Stomach (tissue), 8 donors: ENCODE measurements at regions not wholly inside any gene's neighbourhood (a gene's known extent, or its start where the extent isn't known, plus 50 kb on each side); places are given as distances from the start of the nearest gene placed in this dataset.

ENCODE experiments used
- DNase-seq, 2 donors: peaks; one replicate each; pipeline versions ENCODE4 v3.0.0 to v3.0.0-alpha.2; 2013 to 2019
- H3K27ac ChIP-seq, 5 donors: fragments of 200-600 bp in 4 of 5; sonication (generic) in 4 of 5; one replicate each; pipeline ENCODE4 v1.5.1; 2013 to 2019; ENCODE audit warnings: mild to moderate bottlenecking in 1 of 5, moderate library complexity in 1 of 5
- H3K27me3 ChIP-seq, 3 donors: fragments of 200-600 bp; sonication (generic); one replicate each; pipeline ENCODE4 v1.5.1; 2017 to 2019; ENCODE audit warnings: mixed run types in 1 of 3
- H3K36me3 ChIP-seq, 4 donors: fragments of 200-600 bp; sonication (generic); 1 replicate in 3 of 4; 2 replicates in 1 of 4; pipeline ENCODE4 v1.5.1; 2016 to 2019
- H3K4me1 ChIP-seq, 4 donors: fragments of 200-600 bp; sonication (generic); one replicate each; pipeline ENCODE4 v1.5.1; 2016 to 2019
- H3K4me3 ChIP-seq, 4 donors: fragments of 200-600 bp; sonication (generic) in 3 of 4; one replicate each; pipeline ENCODE4 v1.5.1; 2016 to 2019; ENCODE audit warnings: mild to moderate bottlenecking in 1 of 4
- H3K9me3 ChIP-seq, 4 donors: fragments of 200-600 bp; sonication (generic); one replicate each; pipeline ENCODE4 v1.5.1; 2016 to 2019
- EP300 ChIP-seq: sonication (generic); formaldehyde crosslinking; IDR thresholded peaks from one replicate; pipeline ENCODE4 v1.6.1; 2017; ENCODE audit warnings: antibody characterized with exemption
- POLR2A ChIP-seq, 4 donors: fragments of 450-650 bp; IDR thresholded peaks; one replicate each; pipeline ENCODE4 v1.6.1; 2016; ENCODE audit warnings: antibody characterized with exemption in 4 of 4, control low read depth in 2 of 4, mild to moderate bottlenecking in 1 of 4, moderate library complexity in 1 of 4
- POLR2AphosphoS5 ChIP-seq, 3 donors: sonication (generic); formaldehyde crosslinking; IDR thresholded peaks; one replicate each; pipeline ENCODE4 v1.6.1; 2016; ENCODE audit warnings: antibody characterized with exemption in 3 of 3
- WGBS, 5 donors: extraction: QIAGEN DNeasy Blood & Tissue Kit in 3 of 5; methylation state at CpG; one replicate each; pipeline versions ENCODE4 v1.1.5 to v1.1.7; 2013 to 2018; 5-methylcytosine and 5-hydroxymethylcytosine counted together
- intact Hi-C: fragments of 100-400 bp; cut with DNase I; formaldehyde crosslinking; loops from one replicate; pipeline ENCODE4 v1.15.1; 2023; ENCODE audit warnings: low total_unique reads
- TF ChIP-seq, protein P1 (sequence below), 7 experiments: fragments of 450-650 bp in 4 of 7; fragments of 200-600 bp in 3 of 7; sonication (generic) in 3 of 7; IDR thresholded peaks; one replicate each; pipeline ENCODE4 v1.5.1; 2016 to 2019; ENCODE audit warnings: antibody characterized with exemption in 7 of 7, control low read depth in 2 of 7, mild to moderate bottlenecking in 1 of 7
- donor health status: healthy with polysubstance abuse.
- donor health status: Bipolar disorder and iron deficiency.
- donor health status: healthy.

DNA sequence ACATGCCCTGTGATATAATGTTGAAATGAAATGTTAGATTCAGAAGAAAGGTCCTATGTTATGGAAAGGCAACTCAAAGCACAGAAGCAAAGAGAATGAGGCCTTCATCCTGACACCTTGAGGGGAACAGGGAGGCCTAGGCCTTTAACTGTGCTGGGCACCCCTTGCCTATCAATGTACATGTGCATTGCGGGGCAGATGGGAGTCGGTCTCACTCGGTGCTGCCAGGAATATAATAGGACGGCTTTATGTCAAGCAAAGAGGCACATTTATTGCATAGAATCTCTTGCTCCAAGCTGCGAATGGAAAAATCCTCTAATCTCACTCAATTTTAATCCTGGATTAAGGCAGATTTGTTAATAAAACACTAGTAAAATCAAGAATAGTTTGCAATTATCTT lies 301.0 kb upstream of the SOX14 start:
- Histone ChIP-seq H3K9me3 (no peaks in the 10 kb centered on the region), H3K27ac (no peak overlapping the region), H3K4me3 (no peak overlapping the region), H3K36me3 (no peaks in the 10 kb centered on the region), H3K4me1 (no peaks in the 10 kb centered on the region), H3K27me3 (no peaks in the 10 kb centered on the region)
- DNase-seq = no peak
- WGBS, 5 donors = 79 to 90% (median 90%) methylated on average over 5 of the region's 5 CpGs
- intact Hi-C loops = no loop called here
- TF ChIP-seq, protein P1, sequence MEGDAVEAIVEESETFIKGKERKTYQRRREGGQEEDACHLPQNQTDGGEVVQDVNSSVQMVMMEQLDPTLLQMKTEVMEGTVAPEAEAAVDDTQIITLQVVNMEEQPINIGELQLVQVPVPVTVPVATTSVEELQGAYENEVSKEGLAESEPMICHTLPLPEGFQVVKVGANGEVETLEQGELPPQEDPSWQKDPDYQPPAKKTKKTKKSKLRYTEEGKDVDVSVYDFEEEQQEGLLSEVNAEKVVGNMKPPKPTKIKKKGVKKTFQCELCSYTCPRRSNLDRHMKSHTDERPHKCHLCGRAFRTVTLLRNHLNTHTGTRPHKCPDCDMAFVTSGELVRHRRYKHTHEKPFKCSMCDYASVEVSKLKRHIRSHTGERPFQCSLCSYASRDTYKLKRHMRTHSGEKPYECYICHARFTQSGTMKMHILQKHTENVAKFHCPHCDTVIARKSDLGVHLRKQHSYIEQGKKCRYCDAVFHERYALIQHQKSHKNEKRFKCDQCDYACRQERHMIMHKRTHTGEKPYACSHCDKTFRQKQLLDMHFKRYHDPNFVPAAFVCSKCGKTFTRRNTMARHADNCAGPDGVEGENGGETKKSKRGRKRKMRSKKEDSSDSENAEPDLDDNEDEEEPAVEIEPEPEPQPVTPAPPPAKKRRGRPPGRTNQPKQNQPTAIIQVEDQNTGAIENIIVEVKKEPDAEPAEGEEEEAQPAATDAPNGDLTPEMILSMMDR (IDR thresholded peaks at IDR 0.05) = no peak
- no peak for TF ChIP-seq EP300
- no peak for TF ChIP-seq POLR2A (IDR thresholded peaks at IDR 0.05)
- TF ChIP-seq POLR2AphosphoS5 (IDR thresholded peaks at IDR 0.05) = no peak

DNA sequence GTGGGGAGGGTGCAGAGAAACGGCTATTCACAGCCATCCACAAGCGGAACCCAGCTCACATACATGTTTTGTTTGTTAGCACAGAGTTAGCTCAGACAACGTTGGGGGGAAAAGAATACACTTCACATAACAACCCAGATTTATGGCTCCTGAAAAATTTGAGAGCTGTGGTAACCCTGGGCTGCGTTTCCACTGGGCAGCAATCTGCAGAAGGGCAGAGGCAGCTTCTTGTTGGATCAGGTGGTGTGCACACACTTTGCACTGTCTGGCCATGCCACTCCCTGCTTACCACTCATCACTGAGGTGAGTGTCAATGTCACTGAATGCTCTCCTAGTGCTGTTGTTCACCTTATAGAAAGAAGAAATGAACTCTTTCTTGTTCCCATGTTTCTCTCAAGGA lies 299.8 kb upstream of the SOX14 start:
- Histone ChIP-seq H3K36me3 (no peaks in the 10 kb centered on the region), H3K27me3 (no peaks in the 10 kb centered on the region), H3K9me3 (no peaks in the 10 kb centered on the region), H3K27ac (no peak overlapping the region), H3K4me1 (no peaks in the 10 kb centered on the region), H3K4me3 (no peak overlapping the region)
- WGBS, 5 donors = 43 to 62% (median 57%) methylated on average over 4 of the region's 4 CpGs
- DNase-seq = no peak
- TF ChIP-seq POLR2A (IDR thresholded peaks at IDR 0.05) (no peak), POLR2AphosphoS5 (IDR thresholded peaks at IDR 0.05) (no peak), EP300 (no peak)
- TF ChIP-seq, protein P1 (IDR thresholded peaks at IDR 0.05) = no peak
- intact Hi-C loops = no loop called here

DNA sequence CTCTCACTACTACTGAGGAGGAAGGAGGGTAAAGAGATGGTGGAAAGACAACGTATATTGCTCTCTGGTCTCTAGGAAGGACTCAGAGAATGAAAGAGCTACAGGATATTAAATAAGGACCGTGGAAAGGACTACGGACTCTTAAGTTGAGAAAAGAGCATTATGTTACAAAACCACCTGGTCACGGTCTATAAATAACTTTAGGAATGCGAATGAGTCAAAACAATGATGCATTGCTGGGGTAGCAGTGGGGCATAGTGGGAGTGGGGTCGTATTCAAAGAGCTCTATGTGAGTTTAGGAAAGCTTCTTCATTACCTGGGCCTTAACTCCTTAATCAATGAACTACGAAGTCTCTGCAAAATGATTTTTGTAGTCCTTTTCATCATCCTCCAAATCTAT lies 295.7 kb upstream of the SOX14 start:
- Histone ChIP-seq H3K27me3 (no peaks in the 10 kb centered on the region), H3K4me3 (no peak overlapping the region), H3K27ac (no peak overlapping the region), H3K9me3 (no peaks in the 10 kb centered on the region), H3K36me3 (no peaks in the 10 kb centered on the region), H3K4me1 (no peaks in the 10 kb centered on the region)
- WGBS, 5 donors = 46 to 59% (median 54%) methylated on average over 7 of the region's 7 CpGs
- TF ChIP-seq EP300 = no peak
- TF ChIP-seq, protein P1 (IDR thresholded peaks at IDR 0.05) = no peak
- TF ChIP-seq POLR2A (IDR thresholded peaks at IDR 0.05) = no peak
- TF ChIP-seq POLR2AphosphoS5 (IDR thresholded peaks at IDR 0.05) = no peak
- intact Hi-C loops = no loop called here
- DNase-seq = no peak

DNA sequence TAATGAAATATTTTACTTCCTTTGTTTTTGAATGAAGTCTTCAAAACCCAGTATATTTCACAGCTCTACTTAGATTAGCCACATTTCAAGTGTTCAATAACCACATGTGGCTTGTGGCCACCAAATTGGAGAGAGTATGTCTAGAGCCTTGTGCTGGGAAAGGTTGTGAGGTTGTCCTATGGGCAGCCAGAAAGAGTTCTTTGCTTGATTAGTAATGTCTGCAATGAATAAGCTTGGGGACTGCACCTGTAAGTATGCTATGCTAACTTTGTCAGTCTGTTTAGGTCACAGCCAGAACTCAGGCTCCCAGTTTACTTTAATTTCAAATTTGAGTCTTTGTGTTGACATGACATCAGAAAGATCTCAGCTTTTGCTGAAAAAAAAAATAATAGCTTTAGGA lies 294.9 kb upstream of the SOX14 start:
- Histone ChIP-seq H3K36me3 (no peaks in the 10 kb centered on the region), H3K27me3 (no peaks in the 10 kb centered on the region), H3K27ac (no peak overlapping the region), H3K4me3 (no peak overlapping the region), H3K9me3 (no peaks in the 10 kb centered on the region), H3K4me1 (no peaks in the 10 kb centered on the region)
- TF ChIP-seq POLR2AphosphoS5 (IDR thresholded peaks at IDR 0.05) (no peak), EP300 (no peak), POLR2A (IDR thresholded peaks at IDR 0.05) (no peak)
- TF ChIP-seq, protein P1 (IDR thresholded peaks at IDR 0.05) = no peak
- intact Hi-C loops = no loop called here
- DNase-seq = no peak

DNA sequence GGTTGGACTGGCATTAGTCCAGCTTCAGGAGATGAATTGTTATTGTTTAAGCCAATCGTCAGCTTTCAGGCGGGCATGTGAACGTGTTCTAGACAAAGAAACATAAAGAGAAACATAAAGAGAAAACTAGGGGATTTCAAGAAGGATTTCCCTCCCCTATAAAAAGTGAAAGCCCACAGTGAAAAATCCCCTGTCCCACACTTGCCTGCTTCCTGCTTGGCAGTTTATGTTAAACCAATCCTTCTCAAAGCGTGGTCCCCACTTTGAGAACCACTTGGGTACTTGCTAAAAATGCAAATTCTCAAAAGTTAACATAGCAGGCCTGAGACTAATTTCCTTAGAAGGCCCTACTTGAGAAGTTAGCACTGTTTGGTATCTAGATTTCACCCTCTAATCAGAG lies 293.0 kb upstream of the SOX14 start:
- intact Hi-C loops = no loop called here
- Histone ChIP-seq H3K4me3 (no peak overlapping the region), H3K4me1 (no peaks in the 10 kb centered on the region), H3K36me3 (no peaks in the 10 kb centered on the region), H3K9me3 (no peaks in the 10 kb centered on the region), H3K27me3 (no peaks in the 10 kb centered on the region), H3K27ac (no peak overlapping the region)
- 65 to 77% (median 69%) methylated on average over 4 of the region's 4 CpGs for WGBS, 5 donors
- no peak for DNase-seq
- TF ChIP-seq EP300 (no peak), POLR2AphosphoS5 (IDR thresholded peaks at IDR 0.05) (no peak), POLR2A (IDR thresholded peaks at IDR 0.05) (no peak)
- TF ChIP-seq, protein P1 (IDR thresholded peaks at IDR 0.05) = no peak
